Nephron (organoid): ENCODE measurements at regions not wholly inside any gene's neighbourhood (a gene's known extent, or its start where the extent isn't known, plus 50 kb on each side); places are given as distances from the start of the nearest gene placed in this dataset.

Experiments used
- H3K27ac Mint-ChIP-seq, 3 experiments: 2 replicates each; pipeline ENCODE4 v1.8.0; 2020; ENCODE audit warnings: mixed read lengths in 3 of 3, mild to moderate bottlenecking in 2 of 3, moderate library complexity in 1 of 3
- H3K27me3 Mint-ChIP-seq: 2 replicates; pipeline ENCODE4 v1.8.0; 2021; ENCODE audit warnings: low read depth, mild to moderate bottlenecking, moderate library complexity, mixed read lengths
- H3K36me3 Mint-ChIP-seq: 2 replicates; pipeline ENCODE4 v1.8.0; 2020; ENCODE audit warnings: low read depth, mixed read lengths
- H3K4me1 Mint-ChIP-seq: 2 replicates; pipeline ENCODE4 v1.8.0; 2020; ENCODE audit warnings: mixed read lengths
- H3K4me3 Mint-ChIP-seq, 3 experiments: 2 replicates each; pipeline ENCODE4 v1.8.0; 2020; ENCODE audit warnings: mild to moderate bottlenecking in 3 of 3, mixed read lengths in 3 of 3, moderate library complexity in 2 of 3
- H3K9me3 Mint-ChIP-seq: 2 replicates; pipeline ENCODE4 v1.8.0; 2020; ENCODE audit warnings: mixed read lengths
- CTCF ChIP-seq, 3 experiments: fragments of 200-600 bp; sonication (generic); IDR thresholded peaks; one replicate each; pipeline ENCODE4 v1.5.0; 2021; ENCODE audit warnings: antibody characterized with exemption in 3 of 3; ENCODE audit not compliant: unreplicated experiment in 3 of 3

- Mint-ChIP-seq H3K36me3 (peaks cover 13% of the 10 kb centered on the region), H3K4me1 (peaks cover 13% of the 10 kb centered on the region), H3K4me3 (no peak overlapping the region), H3K27ac (no peak overlapping the region), H3K27me3 (peaks cover 4% of the 10 kb centered on the region), H3K9me3 (no peaks in the 10 kb centered on the region)
- no peak for TF ChIP-seq CTCF (IDR thresholded peaks at IDR 0.05; ENCODE audit: unreplicated experiment in 3 of 3)
These were observed 178.4 kb downstream of the SIPA1L2 start for GRCh38 chr1:232451506-232451905.

GRCh38 chr1:232450615-232451014, 179.3 kb downstream of the SIPA1L2 start:
- peaks cover 4% of the 10 kb centered on the region for H3K27me3 Mint-ChIP-seq
- peak overlapping the region in 1 of 3 experiments; percentile 7 for H3K27ac Mint-ChIP-seq
- no peak for TF ChIP-seq CTCF (IDR thresholded peaks at IDR 0.05; ENCODE audit: unreplicated experiment in 3 of 3)
- H3K4me3 Mint-ChIP-seq: no peak overlapping the region
- peaks cover 12% of the 10 kb centered on the region for H3K36me3 Mint-ChIP-seq
- peaks cover 11% of the 10 kb centered on the region for H3K4me1 Mint-ChIP-seq
- no peaks in the 10 kb centered on the region for H3K9me3 Mint-ChIP-seq

- TF ChIP-seq CTCF (IDR thresholded peaks at IDR 0.05; ENCODE audit: unreplicated experiment in 3 of 3): no peak
- Mint-ChIP-seq H3K27me3 (peaks cover 4% of the 10 kb centered on the region), H3K4me3 (no peak overlapping the region)
These were observed 182.8 kb downstream of the SIPA1L2 start for GRCh38 chr1:232447125-232447524.

GRCh38 chr1:232445361-232446106, 184.4 kb downstream of the SIPA1L2 start:
- Mint-ChIP-seq H3K27me3 (peaks cover 4% of the 10 kb centered on the region), H3K4me3 (no peak overlapping the region), H3K36me3 (peaks cover 28% of the 10 kb centered on the region), H3K9me3 (no peaks in the 10 kb centered on the region), H3K4me1 (peaks cover 12% of the 10 kb centered on the region), H3K27ac (peak overlapping the region in 1 of 3 experiments; percentile 70)
- TF ChIP-seq CTCF (IDR thresholded peaks at IDR 0.05; ENCODE audit: unreplicated experiment in 3 of 3): no peak

More at GRCh38 chr1:232447125-232447524, 182.8 kb downstream of the SIPA1L2 start:
- Mint-ChIP-seq H3K9me3 (no peaks in the 10 kb centered on the region), H3K27ac (peak overlapping the region in 1 of 3 experiments; percentile 18), H3K36me3 (peaks cover 15% of the 10 kb centered on the region), H3K4me1 (peaks cover 11% of the 10 kb centered on the region)

- Mint-ChIP-seq H3K9me3 (no peaks in the 10 kb centered on the region), H3K27ac (peak overlapping the region in 1 of 3 experiments; percentile 40), H3K36me3 (peaks cover 41% of the 10 kb centered on the region), H3K27me3 (peaks cover 4% of the 10 kb centered on the region), H3K4me3 (no peak overlapping the region), H3K4me1 (peaks cover 23% of the 10 kb centered on the region)
- TF ChIP-seq CTCF (IDR thresholded peaks at IDR 0.05; ENCODE audit: unreplicated experiment in 3 of 3): no peak
These were observed 186.6 kb downstream of the SIPA1L2 start for GRCh38 chr1:232443372-232443771.

- TF ChIP-seq CTCF (IDR thresholded peaks at IDR 0.05; ENCODE audit: unreplicated experiment in 3 of 3): no peak
- H3K9me3 Mint-ChIP-seq: no peaks in the 10 kb centered on the region
- no peak overlapping the region for H3K4me3 Mint-ChIP-seq
- no peaks in the 10 kb centered on the region for H3K27me3 Mint-ChIP-seq
- peak overlapping the region in 1 of 3 experiments; percentile 12 for H3K27ac Mint-ChIP-seq
- peaks cover 32% of the 10 kb centered on the region for H3K4me1 Mint-ChIP-seq
- peaks cover 56% of the 10 kb centered on the region for H3K36me3 Mint-ChIP-seq
These were observed 188.9 kb downstream of the SIPA1L2 start for GRCh38 chr1:232441036-232441411.
